PC-9 (cell line): ENCODE measurements at regions not wholly inside any gene's neighbourhood (a gene's known extent, or its start where the extent isn't known, plus 50 kb on each side); places are given as distances from the start of the nearest gene placed in this dataset.

Experiments used
- CTCF ChIP-seq: fragments of 200-600 bp; sonication (generic); conservative IDR thresholded peaks from 2 replicates; pipeline ENCODE4 v1.6.1; 2017; ENCODE audit warnings: mixed run types, antibody characterized with exemption, mild to moderate bottlenecking, moderate library complexity
- EZH2 ChIP-seq: fragments of 200-600 bp; sonication (generic); IDR thresholded peaks from 2 replicates; pipeline ENCODE4 v1.8.0; 2017; ENCODE audit warnings: antibody characterized with exemption, low read depth

GRCh38 chr22:48595511-48595905 lies 1232.2 kb downstream of the BRD1 start:
- no peak for TF ChIP-seq CTCF
- no peak for TF ChIP-seq EZH2
